Endothelial cell of umbilical vein (primary cell): ENCODE measurements at regions not wholly inside any gene's neighbourhood (a gene's known extent, or its start where the extent isn't known, plus 50 kb on each side); places are given as distances from the start of the nearest gene placed in this dataset.

Experiments
- CTCF ChIP-seq, 2 donors: IDR thresholded peaks; 1 replicate in 1 of 2; 2 replicates in 1 of 2; pipeline ENCODE4 v1.5.1; 2011; ENCODE audit warnings: low read length in 2 of 2, mild to moderate bottlenecking in 2 of 2, moderate library complexity in 2 of 2, control low read depth in 1 of 2, inconsistent platforms in 1 of 2, low read depth in 1 of 2; ENCODE audit not compliant: insufficient read depth in 1 of 2; ENCODE audit errors: extremely low read depth in 1 of 2
- MAX ChIP-seq: IDR thresholded peaks from 2 replicates; pipeline ENCODE4 v1.6.1; 2011; ENCODE audit not compliant: insufficient read depth, insufficient read length

- no peak for TF ChIP-seq CTCF (IDR thresholded peaks at IDR 0.05; ENCODE audit: extremely low read depth in 1 of 2, insufficient read depth in 1 of 2, low read depth in 1 of 2, low read length in 2 of 2)
- TF ChIP-seq MAX: no peak
Observed at GRCh38 chr20:55139173-55139765, 663.9 kb downstream of the DOK5 start.
